ENCODE measurements at regions not wholly inside any gene's neighbourhood (a gene's known extent, or its start where the extent isn't known, plus 50 kb on each side); places are given as distances from the start of the nearest gene placed in this dataset.

DNA sequence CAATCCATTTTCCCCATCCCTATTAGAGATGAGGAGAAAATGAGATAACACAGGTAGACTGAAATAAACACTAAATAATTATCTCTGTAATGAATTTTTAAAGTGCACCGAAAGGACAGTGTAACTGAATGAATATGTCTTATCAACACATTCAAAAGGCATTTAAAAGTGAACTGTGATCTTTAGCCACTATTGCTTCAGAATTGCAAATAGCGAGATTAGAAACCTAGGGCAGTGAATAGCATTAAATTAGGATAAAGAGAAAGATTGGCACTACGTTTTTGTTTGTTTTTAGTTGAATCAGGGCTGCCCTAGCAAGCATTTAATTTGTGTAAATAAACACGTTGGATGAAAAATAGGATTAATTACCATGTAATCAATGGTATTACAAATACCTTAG, 537.5 kb downstream of the ELAVL2 start:
- no peak overlapping the region for H3K4me3 ChIP-seq (ENCODE audit: low read depth, low read length)
- no peak for DNase-seq (ENCODE audit: low read depth)
- no peak for TF ChIP-seq CTCF (IDR thresholded peaks at IDR 0.05; ENCODE audit: insufficient read depth, low read length)

GRCh38 chr9:23290973-23291372, 535.1 kb downstream of the ELAVL2 start:
- TF ChIP-seq CTCF (IDR thresholded peaks at IDR 0.05; ENCODE audit: insufficient read depth, low read length) = no peak
- DNase-seq (ENCODE audit: low read depth) = no peak

GRCh38 chr9:23302281-23302680, 523.8 kb downstream of the ELAVL2 start:
- H3K4me3 ChIP-seq (ENCODE audit: low read depth, low read length) = no peak overlapping the region
- TF ChIP-seq CTCF (IDR thresholded peaks at IDR 0.05; ENCODE audit: insufficient read depth, low read length) = no peak
- DNase-seq (ENCODE audit: low read depth) = no peak

More at GRCh38 chr9:23290973-23291372, 535.1 kb downstream of the ELAVL2 start:
- no peak overlapping the region for H3K4me3 ChIP-seq (ENCODE audit: low read depth, low read length)

GRCh38 chr9:23306731-23307130, 519.3 kb downstream of the ELAVL2 start:
- TF ChIP-seq CTCF (IDR thresholded peaks at IDR 0.05; ENCODE audit: insufficient read depth, low read length) = no peak
- DNase-seq (ENCODE audit: low read depth) = no peak
- H3K4me3 ChIP-seq (ENCODE audit: low read depth, low read length) = no peak overlapping the region

- DNase-seq (ENCODE audit: low read depth) = no peak
- no peak overlapping the region for H3K4me3 ChIP-seq (ENCODE audit: low read depth, low read length)
- TF ChIP-seq CTCF (IDR thresholded peaks at IDR 0.05; ENCODE audit: insufficient read depth, low read length) = no peak
These were observed 518.1 kb downstream of the ELAVL2 start for GRCh38 chr9:23307731-23308513.

- TF ChIP-seq CTCF (IDR thresholded peaks at IDR 0.05; ENCODE audit: insufficient read depth, low read length) = no peak
- no peak for DNase-seq (ENCODE audit: low read depth)
- no peak overlapping the region for H3K4me3 ChIP-seq (ENCODE audit: low read depth, low read length)
These were observed 516.2 kb downstream of the ELAVL2 start for GRCh38 chr9:23309800-23310199.

GRCh38 chr9:23314247-23314646, 511.8 kb downstream of the ELAVL2 start:
- DNase-seq (ENCODE audit: low read depth) = no peak
- no peak for TF ChIP-seq CTCF (IDR thresholded peaks at IDR 0.05; ENCODE audit: insufficient read depth, low read length)
- no peak overlapping the region for H3K4me3 ChIP-seq (ENCODE audit: low read depth, low read length)

All from fibroblast of the aortic adventitia (primary cell).